ENCODE measurements at regions not wholly inside any gene's neighbourhood (a gene's known extent, or its start where the extent isn't known, plus 50 kb on each side); places are given as distances from the start of the nearest gene placed in this dataset.

- no peak for TF ChIP-seq CTCF (conservative IDR thresholded peaks at IDR 0.05; ENCODE audit: low read length)
- no peak for TF ChIP-seq EZH2phosphoT487 (IDR thresholded peaks at IDR 0.05; ENCODE audit: borderline replicate concordance)
These were observed 68.6 kb upstream of the PPP3CA start for GRCh38 chr4:101415962-101416361.

All from Loucy (cell line).